ENCODE measurements at regions not wholly inside any gene's neighbourhood (a gene's known extent, or its start where the extent isn't known, plus 50 kb on each side); places are given as distances from the start of the nearest gene placed in this dataset.

DNA sequence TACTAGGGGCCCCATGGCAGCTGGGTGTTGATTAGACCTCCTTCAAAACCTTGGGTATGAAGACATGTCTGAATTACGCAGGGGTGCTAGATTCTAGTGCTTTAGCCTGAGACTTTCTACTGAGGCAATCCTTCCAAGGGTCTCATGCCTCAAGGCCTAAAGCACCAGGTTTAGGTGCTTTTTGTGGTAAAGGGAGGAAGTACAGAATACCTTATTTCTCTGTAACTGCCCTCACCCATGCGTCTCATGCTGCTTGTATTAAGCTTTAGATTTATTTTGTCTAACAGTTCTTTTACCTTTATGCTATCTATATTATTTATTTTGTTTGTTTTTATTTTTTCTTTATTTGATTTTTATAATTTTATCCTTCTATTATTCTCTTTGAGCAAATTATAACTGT lies 190.2 kb upstream of the GK2 start:
- CTCF ChIA-PET: no interaction called here
- H3K27me3 ChIP-seq (ENCODE audit: insufficient read depth): no peaks in the 10 kb centered on the region
- H3K4me1 ChIP-seq (ENCODE audit: control insufficient read depth in 1 of 2, insufficient read depth in 2 of 2, low read depth in 1 of 2, low read length in 1 of 2): no peaks in the 10 kb centered on the region
- no peak overlapping the region for H3K4me3 ChIP-seq (ENCODE audit: low read depth in 2 of 2, low read length in 1 of 2)
- no peaks in the 10 kb centered on the region for H3F3A ChIP-seq (replicated peaks; ENCODE audit: insufficient read depth)
- H2AFZ ChIP-seq (ENCODE audit: low read depth): no peak overlapping the region
- no peaks in the 10 kb centered on the region for H3K9me2 ChIP-seq
- no peak overlapping the region for H3K9ac ChIP-seq
- no peak overlapping the region for H3K27ac ChIP-seq (ENCODE audit: low read depth in 2 of 2, low read length in 1 of 2)
- POLR2A ChIA-PET: no interaction called here
- H3K9me3 ChIP-seq: no peaks in the 10 kb centered on the region
- H3K79me2 ChIP-seq (ENCODE audit: insufficient read depth): no peaks in the 10 kb centered on the region
- no peak overlapping the region for H3K4me2 ChIP-seq
- DNase-seq: no peak
- H4K20me1 ChIP-seq (ENCODE audit: insufficient read depth): no peaks in the 10 kb centered on the region
- TF ChIP-seq SMC3 (IDR thresholded peaks at IDR 0.05; ENCODE audit: low read depth, low read length): no peak
- no peak for TF ChIP-seq FOXJ3 (CRISPR knock-in tag; IDR thresholded peaks at IDR 0.05)
- no peak for TF ChIP-seq TEAD4 (IDR thresholded peaks at IDR 0.05; ENCODE audit: borderline replicate concordance, insufficient read depth)
- no peak for TF ChIP-seq MEF2A (IDR thresholded peaks at IDR 0.05; ENCODE audit: borderline replicate concordance, low read depth)
- TF ChIP-seq, protein P1, sequence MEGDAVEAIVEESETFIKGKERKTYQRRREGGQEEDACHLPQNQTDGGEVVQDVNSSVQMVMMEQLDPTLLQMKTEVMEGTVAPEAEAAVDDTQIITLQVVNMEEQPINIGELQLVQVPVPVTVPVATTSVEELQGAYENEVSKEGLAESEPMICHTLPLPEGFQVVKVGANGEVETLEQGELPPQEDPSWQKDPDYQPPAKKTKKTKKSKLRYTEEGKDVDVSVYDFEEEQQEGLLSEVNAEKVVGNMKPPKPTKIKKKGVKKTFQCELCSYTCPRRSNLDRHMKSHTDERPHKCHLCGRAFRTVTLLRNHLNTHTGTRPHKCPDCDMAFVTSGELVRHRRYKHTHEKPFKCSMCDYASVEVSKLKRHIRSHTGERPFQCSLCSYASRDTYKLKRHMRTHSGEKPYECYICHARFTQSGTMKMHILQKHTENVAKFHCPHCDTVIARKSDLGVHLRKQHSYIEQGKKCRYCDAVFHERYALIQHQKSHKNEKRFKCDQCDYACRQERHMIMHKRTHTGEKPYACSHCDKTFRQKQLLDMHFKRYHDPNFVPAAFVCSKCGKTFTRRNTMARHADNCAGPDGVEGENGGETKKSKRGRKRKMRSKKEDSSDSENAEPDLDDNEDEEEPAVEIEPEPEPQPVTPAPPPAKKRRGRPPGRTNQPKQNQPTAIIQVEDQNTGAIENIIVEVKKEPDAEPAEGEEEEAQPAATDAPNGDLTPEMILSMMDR (IDR thresholded peaks at IDR 0.05): no peak
- no peak for TF ChIP-seq RCOR1 (IDR thresholded peaks at IDR 0.05; ENCODE audit: low read length)
- no peak for TF ChIP-seq EP300 (IDR thresholded peaks at IDR 0.05; ENCODE audit: borderline replicate concordance in 1 of 2, low read depth in 1 of 2, low read length in 1 of 2)
- TF ChIP-seq, protein P2, sequence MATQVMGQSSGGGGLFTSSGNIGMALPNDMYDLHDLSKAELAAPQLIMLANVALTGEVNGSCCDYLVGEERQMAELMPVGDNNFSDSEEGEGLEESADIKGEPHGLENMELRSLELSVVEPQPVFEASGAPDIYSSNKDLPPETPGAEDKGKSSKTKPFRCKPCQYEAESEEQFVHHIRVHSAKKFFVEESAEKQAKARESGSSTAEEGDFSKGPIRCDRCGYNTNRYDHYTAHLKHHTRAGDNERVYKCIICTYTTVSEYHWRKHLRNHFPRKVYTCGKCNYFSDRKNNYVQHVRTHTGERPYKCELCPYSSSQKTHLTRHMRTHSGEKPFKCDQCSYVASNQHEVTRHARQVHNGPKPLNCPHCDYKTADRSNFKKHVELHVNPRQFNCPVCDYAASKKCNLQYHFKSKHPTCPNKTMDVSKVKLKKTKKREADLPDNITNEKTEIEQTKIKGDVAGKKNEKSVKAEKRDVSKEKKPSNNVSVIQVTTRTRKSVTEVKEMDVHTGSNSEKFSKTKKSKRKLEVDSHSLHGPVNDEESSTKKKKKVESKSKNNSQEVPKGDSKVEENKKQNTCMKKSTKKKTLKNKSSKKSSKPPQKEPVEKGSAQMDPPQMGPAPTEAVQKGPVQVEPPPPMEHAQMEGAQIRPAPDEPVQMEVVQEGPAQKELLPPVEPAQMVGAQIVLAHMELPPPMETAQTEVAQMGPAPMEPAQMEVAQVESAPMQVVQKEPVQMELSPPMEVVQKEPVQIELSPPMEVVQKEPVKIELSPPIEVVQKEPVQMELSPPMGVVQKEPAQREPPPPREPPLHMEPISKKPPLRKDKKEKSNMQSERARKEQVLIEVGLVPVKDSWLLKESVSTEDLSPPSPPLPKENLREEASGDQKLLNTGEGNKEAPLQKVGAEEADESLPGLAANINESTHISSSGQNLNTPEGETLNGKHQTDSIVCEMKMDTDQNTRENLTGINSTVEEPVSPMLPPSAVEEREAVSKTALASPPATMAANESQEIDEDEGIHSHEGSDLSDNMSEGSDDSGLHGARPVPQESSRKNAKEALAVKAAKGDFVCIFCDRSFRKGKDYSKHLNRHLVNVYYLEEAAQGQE (IDR thresholded peaks at IDR 0.05; ENCODE audit: low read depth, low read length): no peak
- TF ChIP-seq, protein P3, sequence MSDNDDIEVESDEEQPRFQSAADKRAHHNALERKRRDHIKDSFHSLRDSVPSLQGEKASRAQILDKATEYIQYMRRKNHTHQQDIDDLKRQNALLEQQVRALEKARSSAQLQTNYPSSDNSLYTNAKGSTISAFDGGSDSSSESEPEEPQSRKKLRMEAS (IDR thresholded peaks at IDR 0.05; ENCODE audit: low read depth): no peak
- TF ChIP-seq, protein P4, sequence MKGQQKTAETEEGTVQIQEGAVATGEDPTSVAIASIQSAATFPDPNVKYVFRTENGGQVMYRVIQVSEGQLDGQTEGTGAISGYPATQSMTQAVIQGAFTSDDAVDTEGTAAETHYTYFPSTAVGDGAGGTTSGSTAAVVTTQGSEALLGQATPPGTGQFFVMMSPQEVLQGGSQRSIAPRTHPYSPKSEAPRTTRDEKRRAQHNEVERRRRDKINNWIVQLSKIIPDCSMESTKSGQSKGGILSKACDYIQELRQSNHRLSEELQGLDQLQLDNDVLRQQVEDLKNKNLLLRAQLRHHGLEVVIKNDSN (IDR thresholded peaks at IDR 0.05; ENCODE audit: borderline replicate concordance, low read depth): no peak
- TF ChIP-seq RXRA (IDR thresholded peaks at IDR 0.05; ENCODE audit: borderline replicate concordance, low read depth): no peak
- TF ChIP-seq, protein P5, sequence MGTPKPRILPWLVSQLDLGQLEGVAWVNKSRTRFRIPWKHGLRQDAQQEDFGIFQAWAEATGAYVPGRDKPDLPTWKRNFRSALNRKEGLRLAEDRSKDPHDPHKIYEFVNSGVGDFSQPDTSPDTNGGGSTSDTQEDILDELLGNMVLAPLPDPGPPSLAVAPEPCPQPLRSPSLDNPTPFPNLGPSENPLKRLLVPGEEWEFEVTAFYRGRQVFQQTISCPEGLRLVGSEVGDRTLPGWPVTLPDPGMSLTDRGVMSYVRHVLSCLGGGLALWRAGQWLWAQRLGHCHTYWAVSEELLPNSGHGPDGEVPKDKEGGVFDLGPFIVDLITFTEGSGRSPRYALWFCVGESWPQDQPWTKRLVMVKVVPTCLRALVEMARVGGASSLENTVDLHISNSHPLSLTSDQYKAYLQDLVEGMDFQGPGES (IDR thresholded peaks at IDR 0.05; ENCODE audit: low read depth, low read length): no peak
- TF ChIP-seq, protein P6, sequence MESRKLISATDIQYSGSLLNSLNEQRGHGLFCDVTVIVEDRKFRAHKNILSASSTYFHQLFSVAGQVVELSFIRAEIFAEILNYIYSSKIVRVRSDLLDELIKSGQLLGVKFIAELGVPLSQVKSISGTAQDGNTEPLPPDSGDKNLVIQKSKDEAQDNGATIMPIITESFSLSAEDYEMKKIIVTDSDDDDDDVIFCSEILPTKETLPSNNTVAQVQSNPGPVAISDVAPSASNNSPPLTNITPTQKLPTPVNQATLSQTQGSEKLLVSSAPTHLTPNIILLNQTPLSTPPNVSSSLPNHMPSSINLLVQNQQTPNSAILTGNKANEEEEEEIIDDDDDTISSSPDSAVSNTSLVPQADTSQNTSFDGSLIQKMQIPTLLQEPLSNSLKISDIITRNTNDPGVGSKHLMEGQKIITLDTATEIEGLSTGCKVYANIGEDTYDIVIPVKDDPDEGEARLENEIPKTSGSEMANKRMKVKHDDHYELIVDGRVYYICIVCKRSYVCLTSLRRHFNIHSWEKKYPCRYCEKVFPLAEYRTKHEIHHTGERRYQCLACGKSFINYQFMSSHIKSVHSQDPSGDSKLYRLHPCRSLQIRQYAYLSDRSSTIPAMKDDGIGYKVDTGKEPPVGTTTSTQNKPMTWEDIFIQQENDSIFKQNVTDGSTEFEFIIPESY (IDR thresholded peaks at IDR 0.05; ENCODE audit: borderline replicate concordance, low read depth): no peak
- TF ChIP-seq JUND (IDR thresholded peaks at IDR 0.05): no peak
- no peak for TF ChIP-seq CHD2 (IDR thresholded peaks at IDR 0.05; ENCODE audit: low read length, partially characterized antibody)
- no peak for TF ChIP-seq RFX5 (IDR thresholded peaks at IDR 0.05; ENCODE audit: low read length)
- TF ChIP-seq RAD21 (IDR thresholded peaks at IDR 0.05; ENCODE audit: low read length): no peak
- TF ChIP-seq, protein P7, sequence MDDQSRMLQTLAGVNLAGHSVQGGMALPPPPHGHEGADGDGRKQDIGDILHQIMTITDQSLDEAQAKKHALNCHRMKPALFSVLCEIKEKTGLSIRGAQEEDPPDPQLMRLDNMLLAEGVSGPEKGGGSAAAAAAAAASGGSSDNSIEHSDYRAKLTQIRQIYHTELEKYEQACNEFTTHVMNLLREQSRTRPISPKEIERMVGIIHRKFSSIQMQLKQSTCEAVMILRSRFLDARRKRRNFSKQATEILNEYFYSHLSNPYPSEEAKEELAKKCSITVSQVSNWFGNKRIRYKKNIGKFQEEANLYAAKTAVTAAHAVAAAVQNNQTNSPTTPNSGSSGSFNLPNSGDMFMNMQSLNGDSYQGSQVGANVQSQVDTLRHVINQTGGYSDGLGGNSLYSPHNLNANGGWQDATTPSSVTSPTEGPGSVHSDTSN (IDR thresholded peaks at IDR 0.05): no peak
- no peaks in the 10 kb centered on the region for H3K36me3 ChIP-seq (replicated peaks in 1 of 2; ENCODE audit: control insufficient read depth in 1 of 2, insufficient read depth in 2 of 2, low read length in 1 of 2)
- WGBS (ENCODE audit: low lambda C conversion rate): 52% methylated on average over 2 of the region's 2 CpGs

Measured in SK-N-SH (cell line).